T follicular helper cell (primary cell): ENCODE measurements at regions not wholly inside any gene's neighbourhood (a gene's known extent, or its start where the extent isn't known, plus 50 kb on each side); places are given as distances from the start of the nearest gene placed in this dataset.
A peak's percentile ranks its signal among the peaks of the same experiment; 100 is the strongest.
"Not testable (repeated sequence)": the region's sequence is repeated elsewhere in the genome, so short reads cannot be mapped to it uniquely, and the experiment has no call there.

ENCODE experiments used
- DNase-seq: peaks from one replicate; pipeline ENCODE4 v3.0.0-alpha.2; 2020; ENCODE audit warnings: low read depth

- peak; percentile 74 for DNase-seq
Observed at GRCh38 chr3:153221748-153222162, 59.7 kb downstream of the RAP2B start.

- DNase-seq, result not testable (repeated sequence)
Observed at GRCh38 chr3:153226877-153227276, 64.9 kb downstream of the RAP2B start.

GRCh38 chr3:153230427-153230826, 68.4 kb downstream of the RAP2B start:
- DNase-seq, result not testable (repeated sequence)

GRCh38 chr3:153231245-153231644, 69.2 kb downstream of the RAP2B start:
- not testable (repeated sequence) for DNase-seq

- DNase-seq, result not testable (repeated sequence)
Observed at GRCh38 chr3:153232050-153232752, 70.2 kb downstream of the RAP2B start.

- no peak for DNase-seq
Observed at GRCh38 chr3:153232851-153233271, 70.8 kb downstream of the RAP2B start.

- DNase-seq, result no peak
Observed at GRCh38 chr3:153233986-153234385, 72.0 kb downstream of the RAP2B start.

GRCh38 chr3:153242896-153243295, 80.9 kb downstream of the RAP2B start:
- DNase-seq, result no peak

GRCh38 chr3:153244961-153245360, 82.9 kb downstream of the RAP2B start:
- no peak for DNase-seq

- no peak for DNase-seq
Observed at GRCh38 chr3:153245661-153246060, 83.6 kb downstream of the RAP2B start.

GRCh38 chr3:153246331-153246730, 84.3 kb downstream of the RAP2B start:
- DNase-seq, result no peak

GRCh38 chr3:153246806-153247205, 84.8 kb downstream of the RAP2B start:
- no peak for DNase-seq

- DNase-seq, result no peak
Observed at GRCh38 chr3:153247331-153248330, 85.6 kb downstream of the RAP2B start.

GRCh38 chr3:153248835-153249234, 86.8 kb downstream of the RAP2B start:
- not testable (repeated sequence) for DNase-seq

- DNase-seq, result no peak
Observed at GRCh38 chr3:153249906-153250305, 87.9 kb downstream of the RAP2B start.

GRCh38 chr3:153250446-153250845, 88.4 kb downstream of the RAP2B start:
- DNase-seq, result no peak

- no peak for DNase-seq
Observed at GRCh38 chr3:153252963-153253362, 90.9 kb downstream of the RAP2B start.

- DNase-seq, result no peak
Observed at GRCh38 chr3:153254361-153254760, 92.3 kb downstream of the RAP2B start.

GRCh38 chr3:153257673-153258351, 95.8 kb downstream of the RAP2B start:
- no peak for DNase-seq

GRCh38 chr3:153259956-153260355, 97.9 kb downstream of the RAP2B start:
- DNase-seq, result no peak

- no peak for DNase-seq
Observed at GRCh38 chr3:153260681-153261080, 98.7 kb downstream of the RAP2B start.

- DNase-seq, result no peak
Observed at GRCh38 chr3:153266619-153267018, 104.6 kb downstream of the RAP2B start.
